ENCODE measurements at regions not wholly inside any gene's neighbourhood (a gene's known extent, or its start where the extent isn't known, plus 50 kb on each side); places are given as distances from the start of the nearest gene placed in this dataset.

- TF ChIP-seq CTCF (IDR thresholded peaks at IDR 0.05; ENCODE audit: low read depth, low read length) = no peak
- no peak for TF ChIP-seq EZH2phosphoT487 (IDR thresholded peaks at IDR 0.05; ENCODE audit: low read depth)
Observed at GRCh38 chr3:95254061-95254460, 1191.2 kb downstream of the NSUN3 start.
